GM18505 (cell line): ENCODE measurements at regions not wholly inside any gene's neighbourhood (a gene's known extent, or its start where the extent isn't known, plus 50 kb on each side); places are given as distances from the start of the nearest gene placed in this dataset.
"Not testable (repeated sequence)": the region's sequence is repeated elsewhere in the genome, so short reads cannot be mapped to it uniquely, and the experiment has no call there.

Experiments
- ATAC-seq: cut with Tn5 transposase; IDR thresholded peaks from one replicate; pipeline ENCODE4 v1.9.1; 2021; ENCODE audit not compliant: unreplicated experiment
- POLR2A ChIP-seq: IDR thresholded peaks from 4 replicates; pipeline ENCODE4 v1.6.1; 2011; ENCODE audit warnings: borderline replicate concordance; ENCODE audit not compliant: insufficient read depth, insufficient read length; ENCODE audit errors: extremely low read depth

- no peak for TF ChIP-seq POLR2A
- ATAC-seq = no peak
Measured at GRCh38 chr10:78435484-78436221, 402.0 kb downstream of the RPS24 start.

GRCh38 chr10:78436222-78436573 lies 402.5 kb downstream of the RPS24 start:
- no peak for ATAC-seq
- TF ChIP-seq POLR2A = no peak

- ATAC-seq = no peak
- TF ChIP-seq POLR2A = no peak
Measured at GRCh38 chr10:78436706-78437406, 403.2 kb downstream of the RPS24 start.

DNA sequence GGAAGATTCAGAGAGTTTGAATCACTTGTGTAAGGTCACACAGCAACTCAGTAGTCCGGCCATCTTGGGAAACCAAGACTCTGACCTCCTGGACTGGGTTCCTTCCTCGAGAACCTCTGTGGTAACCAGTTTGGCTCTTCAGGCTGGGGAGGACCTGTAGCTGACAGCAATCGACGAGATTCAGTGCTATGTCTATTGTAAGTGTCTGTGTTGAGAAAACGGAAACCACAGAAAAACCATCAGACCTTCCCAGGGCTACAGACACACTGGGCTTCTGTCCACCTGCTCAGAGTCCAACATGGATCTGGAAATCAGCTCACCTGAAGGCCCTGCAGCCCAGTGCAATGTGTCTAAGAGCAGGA lies 403.7 kb downstream of the RPS24 start:
- ATAC-seq = no peak

DNA sequence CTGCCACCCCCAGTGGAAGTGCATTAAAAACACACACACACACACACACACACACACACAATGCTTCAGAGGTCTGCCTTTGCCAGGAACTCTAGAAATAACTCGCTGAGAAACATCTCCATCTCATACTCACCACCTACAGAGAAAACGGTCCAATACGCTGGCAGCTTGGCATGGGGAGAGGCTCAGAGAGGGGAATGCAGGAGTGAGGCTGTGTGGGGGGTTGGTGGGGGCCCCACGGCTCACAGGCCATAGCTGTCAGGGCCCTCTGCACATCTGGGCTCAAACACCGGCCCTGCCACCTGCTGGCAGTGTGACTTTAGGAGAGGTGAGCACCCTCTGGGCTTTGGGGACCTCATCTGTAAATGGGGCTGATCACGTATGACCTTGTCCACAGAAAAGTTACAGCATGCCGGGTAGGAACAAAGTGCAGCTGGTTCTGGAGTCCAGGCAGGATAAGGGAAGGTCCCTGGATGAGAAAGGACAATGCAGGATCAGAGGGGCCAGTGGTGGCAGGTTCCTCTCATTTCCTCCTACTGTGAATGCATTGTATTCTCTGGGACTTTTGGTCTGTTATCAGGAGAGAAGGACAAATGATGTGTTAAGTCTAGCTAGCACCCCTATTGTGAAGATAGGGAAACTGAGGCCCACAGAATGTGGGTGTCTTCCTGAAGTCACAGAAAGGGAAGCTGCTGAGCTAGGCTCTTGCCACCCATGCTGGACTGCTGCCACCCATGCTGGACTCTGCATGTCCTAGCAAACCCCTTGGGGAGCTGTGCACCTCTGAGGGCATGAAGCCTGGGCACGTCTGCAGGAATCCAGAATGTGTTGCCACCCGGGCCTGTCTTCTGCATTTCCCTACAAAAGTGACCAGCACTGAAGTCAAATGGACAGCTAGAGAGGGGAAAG lies 404.6 kb downstream of the RPS24 start:
- ATAC-seq = peak; percentile 67

More for the DNA sequence above, 403.7 kb downstream of the RPS24 start:
- peak; percentile 14 for TF ChIP-seq POLR2A

DNA sequence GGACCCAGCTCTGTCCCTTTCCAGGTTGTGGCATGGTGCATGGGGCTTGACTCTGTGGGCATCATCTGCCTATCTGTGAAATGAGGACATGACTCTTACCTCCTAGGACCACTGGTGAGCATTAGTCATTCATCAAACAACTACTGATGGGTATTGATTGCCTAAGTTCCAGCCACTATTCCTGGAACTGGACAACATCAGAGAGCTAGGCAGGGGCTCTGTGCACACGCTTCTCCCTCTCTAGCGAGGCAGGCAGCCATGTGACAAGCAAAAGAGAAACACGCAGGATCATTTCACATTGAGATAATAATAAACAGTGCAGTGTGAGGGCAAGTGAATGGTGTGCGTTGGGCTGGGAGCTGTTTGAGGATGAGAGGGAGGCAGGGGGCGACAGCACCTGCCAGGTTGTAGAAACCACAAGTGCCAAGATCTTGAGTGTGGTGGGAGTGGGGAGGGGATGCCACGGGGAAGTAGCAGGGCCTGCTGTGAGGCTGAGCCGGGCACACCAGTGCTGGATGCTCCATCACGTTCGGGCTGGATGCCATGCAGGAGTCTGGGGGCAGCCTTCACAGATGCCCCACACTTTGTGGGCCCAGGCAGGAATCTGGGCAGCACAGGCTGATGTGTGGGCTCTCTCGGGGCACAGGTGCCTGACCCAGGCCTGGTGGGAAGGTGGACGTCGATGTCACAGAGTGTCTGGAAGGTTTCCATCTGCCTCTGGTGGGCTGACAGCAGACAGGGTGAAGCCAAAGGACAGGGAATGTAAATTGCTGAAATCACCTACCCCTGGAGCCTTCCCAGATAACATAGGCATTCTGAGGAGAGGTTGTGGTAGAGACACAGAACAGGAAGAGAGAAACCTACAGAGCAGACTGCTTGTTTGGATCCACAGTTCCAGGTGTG lies 405.5 kb downstream of the RPS24 start:
- ATAC-seq = no peak

More for the DNA sequence above, 404.6 kb downstream of the RPS24 start:
- no peak for TF ChIP-seq POLR2A

DNA sequence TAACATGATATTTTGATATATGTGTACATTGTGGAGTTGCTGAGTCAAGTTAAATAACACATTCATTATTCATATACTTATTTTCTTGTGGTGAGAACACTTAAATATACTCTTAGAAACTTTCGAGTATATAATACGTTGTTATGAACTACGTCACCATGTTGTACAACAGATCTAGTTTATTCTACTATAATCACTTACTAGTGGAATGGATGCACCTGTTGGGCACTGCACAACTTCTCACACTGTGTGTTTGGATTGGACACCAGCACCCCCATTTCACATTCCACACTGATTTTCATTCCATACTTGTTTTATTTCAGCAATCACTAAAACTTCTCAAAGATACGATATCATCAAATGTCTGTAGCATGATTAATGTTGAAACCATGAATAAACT lies 407.3 kb downstream of the RPS24 start:
- no peak for TF ChIP-seq POLR2A
- ATAC-seq = no peak

More for the DNA sequence above, 405.5 kb downstream of the RPS24 start:
- no peak for TF ChIP-seq POLR2A

- ATAC-seq = no peak
- no peak for TF ChIP-seq POLR2A
Measured at GRCh38 chr10:78441694-78442093, 408.0 kb downstream of the RPS24 start.

DNA sequence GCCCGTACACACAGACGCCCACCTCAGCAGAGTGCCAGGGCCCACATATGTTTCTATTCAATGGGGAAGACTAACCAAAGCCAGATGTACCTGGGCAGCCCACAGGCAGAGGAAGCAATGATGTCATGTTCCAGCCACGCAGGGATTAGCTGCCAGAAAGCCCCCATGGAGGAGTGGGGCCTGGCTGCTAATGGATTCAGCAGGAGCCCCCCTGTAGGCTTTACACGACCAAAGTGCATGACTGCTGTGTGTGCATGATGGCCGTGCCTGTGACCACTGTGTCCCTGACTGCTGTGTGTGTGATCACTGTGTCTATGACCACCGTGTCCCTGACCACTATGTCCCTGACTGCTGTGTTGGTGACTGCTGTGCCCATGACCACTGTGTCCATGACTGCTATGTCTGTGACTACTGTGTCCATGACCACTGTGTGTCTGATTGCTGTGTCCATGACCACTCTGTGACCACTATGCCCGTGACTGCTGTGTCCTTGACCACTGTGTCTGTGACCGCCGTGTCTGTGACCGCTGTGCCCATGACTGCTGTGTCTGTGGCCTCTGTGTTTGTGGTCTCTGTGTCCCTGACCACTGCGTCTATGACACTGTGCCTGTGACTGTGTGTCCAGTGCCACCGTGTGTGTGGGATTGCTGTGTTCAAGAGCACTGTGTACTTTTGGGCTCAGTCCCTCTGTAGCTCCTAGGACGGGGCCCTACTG lies 409.3 kb downstream of the RPS24 start:
- no peak for TF ChIP-seq POLR2A
- ATAC-seq = no peak

DNA sequence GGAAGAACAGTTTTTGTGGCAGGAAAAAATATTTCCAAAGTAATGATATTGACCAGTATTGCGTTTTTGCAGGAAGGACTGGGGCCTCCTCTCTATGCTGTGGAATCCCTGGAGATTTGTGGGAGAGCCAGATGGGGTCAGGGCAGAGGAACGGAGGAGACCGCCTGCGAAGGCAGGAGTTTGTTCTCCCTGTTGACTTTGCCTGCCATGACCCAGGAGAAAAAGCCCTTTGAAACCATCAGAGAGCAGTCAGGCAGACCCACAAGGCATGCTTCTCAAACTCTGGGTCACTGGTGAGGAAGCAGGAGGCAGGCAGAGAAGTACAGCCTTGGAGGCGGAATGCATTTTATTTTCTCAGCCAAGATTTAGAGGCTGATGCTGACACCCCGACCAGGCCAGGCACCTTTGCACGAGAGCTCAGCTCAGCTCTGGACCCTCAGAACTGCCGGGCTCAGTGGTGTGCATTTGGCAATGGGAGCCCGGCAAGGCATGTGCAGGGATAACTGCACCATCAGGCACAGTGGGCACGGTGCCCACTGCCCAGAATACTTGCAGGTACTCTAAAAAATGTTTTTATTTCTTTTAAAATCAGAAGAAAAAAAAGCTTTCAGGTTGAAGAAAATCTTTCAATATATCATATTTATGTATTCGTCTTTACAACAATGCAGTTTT lies 410.4 kb downstream of the RPS24 start:
- no peak for TF ChIP-seq POLR2A
- ATAC-seq = no peak

GRCh38 chr10:78444741-78445140 lies 411.1 kb downstream of the RPS24 start:
- ATAC-seq = not testable (repeated sequence)

- no peak for TF ChIP-seq POLR2A
- ATAC-seq = no peak
Measured at GRCh38 chr10:78445308-78445707, 411.6 kb downstream of the RPS24 start.
